Raji (cell line): ENCODE measurements at regions not wholly inside any gene's neighbourhood (a gene's known extent, or its start where the extent isn't known, plus 50 kb on each side); places are given as distances from the start of the nearest gene placed in this dataset.

Experiments
- POLR2A ChIP-seq: IDR thresholded peaks from 2 replicates; pipeline ENCODE4 v1.6.1; 2011; ENCODE audit warnings: low read depth, low read length, control low read depth; ENCODE audit not compliant: insufficient read depth

GRCh38 chr22:49139492-49140151 is 688.1 kb downstream of the BRD1 start:
- no peak for TF ChIP-seq POLR2A

DNA sequence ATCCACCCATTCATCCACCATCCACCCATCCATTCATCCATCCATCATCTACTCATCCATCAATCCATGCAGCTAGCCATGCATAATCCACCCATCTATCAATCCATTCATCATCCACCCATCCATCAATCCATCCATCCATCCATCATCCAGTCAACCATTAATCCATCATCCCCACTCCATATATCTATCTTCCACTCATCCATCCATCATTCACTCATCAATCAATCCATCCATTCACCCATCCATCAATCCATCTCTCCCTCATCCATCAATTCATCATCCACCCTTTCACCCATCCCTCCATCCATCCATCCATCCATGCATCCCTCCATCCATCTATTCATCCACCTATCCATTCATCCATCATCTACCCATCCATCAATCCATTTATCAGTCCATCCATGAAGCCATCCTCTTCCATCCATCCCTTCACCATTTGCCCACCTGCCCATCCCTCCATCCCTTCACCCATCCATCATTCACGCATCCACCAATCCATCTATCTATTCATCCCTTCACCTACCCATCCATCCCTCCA is 689.4 kb downstream of the BRD1 start:
- no peak for TF ChIP-seq POLR2A

DNA sequence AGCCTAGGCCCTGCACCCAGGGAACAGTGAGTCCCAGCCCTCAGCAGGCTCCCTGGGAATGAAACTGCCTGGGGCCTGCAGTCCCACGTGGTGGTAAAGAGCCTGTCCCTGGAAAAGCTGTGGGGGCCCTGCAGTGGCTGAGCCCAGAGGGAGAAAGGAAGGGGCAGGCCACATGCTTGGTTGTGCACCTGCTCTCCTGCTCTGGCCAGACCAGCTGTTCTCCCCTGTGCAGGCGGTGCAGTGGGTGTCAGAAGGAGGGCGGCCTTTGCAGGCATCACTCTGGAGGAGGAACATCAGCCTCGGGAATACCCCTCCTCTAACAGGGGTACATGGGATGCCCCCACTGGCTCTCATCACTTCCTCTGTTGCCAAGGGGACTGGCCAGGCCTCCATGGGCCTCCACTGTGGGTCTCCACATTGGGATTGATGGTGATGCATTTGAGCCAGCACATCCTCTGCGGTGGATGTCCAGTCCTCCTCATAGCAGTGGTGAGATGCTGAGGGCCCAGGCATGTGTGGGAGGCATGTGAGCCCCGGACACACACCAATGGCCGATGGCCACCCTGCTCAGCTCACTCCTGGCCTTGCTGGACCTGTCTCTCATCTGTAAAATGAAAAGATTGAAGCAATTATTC is 690.4 kb downstream of the BRD1 start:
- TF ChIP-seq POLR2A = no peak

DNA sequence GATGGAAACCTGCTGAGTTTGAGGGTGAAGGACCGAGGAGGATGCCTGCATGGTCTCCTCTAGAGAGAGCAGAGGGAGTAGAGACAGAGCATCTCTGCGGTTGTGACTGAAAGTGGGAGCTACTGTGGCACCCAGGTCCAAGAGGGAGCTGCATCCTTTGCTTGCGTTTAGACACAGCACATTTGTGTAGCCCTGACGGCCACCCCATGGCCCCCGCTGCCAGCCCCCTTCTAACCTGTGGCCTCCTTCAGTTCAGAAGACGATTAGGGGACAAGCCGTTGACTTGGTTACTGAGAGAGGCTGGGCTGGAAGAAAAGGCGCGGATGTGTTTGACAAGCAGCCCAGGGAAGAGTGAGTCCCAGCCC is 690.9 kb downstream of the BRD1 start:
- no peak for TF ChIP-seq POLR2A

DNA sequence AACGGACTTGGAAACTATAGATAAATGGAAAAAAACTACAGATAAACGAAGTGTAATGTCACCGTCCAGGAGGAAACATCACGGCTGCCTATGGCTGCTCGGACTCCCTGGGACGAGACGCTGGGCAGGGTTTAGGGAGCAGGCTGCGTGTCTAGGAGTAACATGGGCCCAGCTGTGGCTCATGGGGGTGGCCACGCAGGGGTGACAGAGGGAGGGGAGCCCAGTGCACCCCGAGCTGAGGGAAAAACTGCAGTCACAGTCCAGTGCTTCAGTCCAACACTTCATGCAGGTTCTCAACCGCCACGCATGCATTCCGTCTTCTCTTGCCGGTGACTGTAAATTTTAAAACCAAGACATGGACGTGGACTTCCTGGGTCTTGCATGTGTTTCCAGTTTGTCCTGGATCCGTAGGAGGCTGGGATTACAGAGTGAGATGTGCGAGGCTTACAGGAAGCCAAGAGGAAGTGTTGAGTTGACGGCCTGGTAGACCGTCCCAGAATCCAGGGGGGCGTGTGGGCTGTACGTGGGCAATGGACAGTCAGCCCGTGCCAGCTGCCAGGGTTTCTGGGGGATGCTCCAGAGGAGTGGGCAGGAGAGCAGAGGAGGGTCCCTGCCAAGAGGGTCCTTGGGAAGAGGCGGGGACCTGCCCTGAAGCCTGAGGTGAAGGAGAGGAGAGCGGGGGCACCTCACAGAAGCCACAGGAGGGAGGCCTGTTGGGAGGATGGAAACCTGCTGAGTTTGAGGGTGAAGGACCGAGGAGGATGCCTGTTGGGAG is 691.4 kb downstream of the BRD1 start:
- TF ChIP-seq POLR2A = no peak

GRCh38 chr22:49134076-49134475 is 693.6 kb downstream of the BRD1 start:
- TF ChIP-seq POLR2A = no peak

- TF ChIP-seq POLR2A = no peak
Observed at GRCh38 chr22:49133541-49133940, 694.1 kb downstream of the BRD1 start.

DNA sequence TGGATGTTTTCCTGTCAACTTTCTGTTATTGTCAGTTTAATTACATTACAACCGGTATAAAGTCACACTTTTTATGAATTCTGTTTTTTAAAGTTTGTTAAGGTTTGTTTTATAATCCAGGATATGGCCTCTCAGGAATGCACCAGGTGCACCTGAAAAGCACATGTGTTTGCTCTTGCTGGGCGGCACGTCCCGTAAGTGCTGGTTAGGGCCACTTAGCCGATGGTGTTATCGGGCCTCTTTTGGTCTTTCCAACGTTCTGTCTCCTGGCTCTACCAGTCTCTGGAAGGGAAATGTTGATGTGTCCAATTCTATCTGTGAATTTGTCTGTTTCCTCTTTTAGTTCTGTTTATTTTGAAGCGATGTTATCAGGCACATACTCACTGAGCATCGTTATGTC is 695.7 kb downstream of the BRD1 start:
- TF ChIP-seq POLR2A = no peak

- no peak for TF ChIP-seq POLR2A
Observed at GRCh38 chr22:49129736-49130135, 697.9 kb downstream of the BRD1 start.

DNA sequence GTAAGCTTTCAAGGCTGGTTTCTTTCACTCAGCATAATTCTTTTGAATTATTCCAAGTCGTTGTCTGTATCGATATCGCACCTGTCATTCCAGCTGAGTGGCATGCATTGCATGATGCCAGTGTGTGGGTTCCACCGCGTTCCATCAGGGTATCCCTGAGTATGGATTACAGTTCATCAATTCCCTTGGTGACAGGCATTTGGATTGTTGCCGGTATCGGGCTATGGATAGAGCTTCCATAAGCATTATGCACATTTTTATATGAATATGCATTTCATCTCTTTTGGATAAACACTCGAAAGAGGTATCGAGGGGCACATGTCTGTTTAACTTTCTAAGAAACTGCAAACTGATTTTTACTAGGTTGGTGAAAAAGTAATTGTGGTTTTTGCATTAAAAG is 698.8 kb downstream of the BRD1 start:
- TF ChIP-seq POLR2A = no peak

DNA sequence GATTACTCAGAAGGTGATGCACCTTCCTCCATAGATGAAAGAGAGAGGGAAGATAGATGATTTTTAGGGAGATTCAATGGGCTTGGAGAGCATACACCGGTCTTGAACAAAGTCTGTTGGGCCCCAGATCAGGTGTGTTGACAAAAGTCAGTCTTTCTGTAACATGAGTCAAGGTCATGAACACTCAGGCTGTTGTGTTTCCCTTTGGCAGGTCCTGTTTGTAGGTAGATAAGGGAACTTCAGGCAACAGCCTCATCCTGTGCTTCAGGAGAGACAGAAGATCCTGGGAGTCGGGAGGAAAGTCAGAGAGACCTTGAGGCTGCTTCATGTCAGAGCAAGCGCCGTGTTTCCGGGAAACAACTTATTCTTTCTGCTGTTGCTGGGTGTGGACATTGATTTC is 703.1 kb downstream of the BRD1 start:
- no peak for TF ChIP-seq POLR2A

DNA sequence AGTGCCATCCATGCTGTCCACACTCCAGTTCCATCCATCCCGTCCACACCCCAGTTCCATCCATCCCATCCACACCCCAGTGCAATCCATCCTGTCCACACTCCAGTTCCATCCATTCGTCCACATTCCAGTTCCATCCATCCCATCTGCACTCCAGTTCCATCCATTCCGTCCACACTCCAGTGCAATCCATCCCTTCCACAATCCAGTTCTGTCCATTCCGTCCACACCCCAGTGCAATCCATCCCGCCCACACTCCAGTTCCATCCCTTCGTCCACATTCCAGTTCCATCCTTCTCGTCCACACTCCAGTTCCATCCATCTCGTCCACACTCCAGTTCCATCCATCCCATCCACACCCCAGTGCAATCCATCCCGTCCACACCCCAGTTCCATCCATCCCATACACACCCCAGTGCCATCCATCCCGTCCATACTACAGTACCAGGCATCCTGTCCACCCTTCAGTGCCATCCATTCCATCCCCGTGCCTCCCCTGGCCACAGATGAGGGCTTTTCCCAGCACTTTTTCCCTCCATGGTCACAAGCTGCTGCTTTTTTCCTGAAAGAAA is 704.0 kb downstream of the BRD1 start:
- no peak for TF ChIP-seq POLR2A

- TF ChIP-seq POLR2A = no peak
Observed at GRCh38 chr22:49119551-49119952, 708.1 kb downstream of the BRD1 start.

- TF ChIP-seq POLR2A = no peak
Observed at GRCh38 chr22:49118065-49118464, 709.6 kb downstream of the BRD1 start.

DNA sequence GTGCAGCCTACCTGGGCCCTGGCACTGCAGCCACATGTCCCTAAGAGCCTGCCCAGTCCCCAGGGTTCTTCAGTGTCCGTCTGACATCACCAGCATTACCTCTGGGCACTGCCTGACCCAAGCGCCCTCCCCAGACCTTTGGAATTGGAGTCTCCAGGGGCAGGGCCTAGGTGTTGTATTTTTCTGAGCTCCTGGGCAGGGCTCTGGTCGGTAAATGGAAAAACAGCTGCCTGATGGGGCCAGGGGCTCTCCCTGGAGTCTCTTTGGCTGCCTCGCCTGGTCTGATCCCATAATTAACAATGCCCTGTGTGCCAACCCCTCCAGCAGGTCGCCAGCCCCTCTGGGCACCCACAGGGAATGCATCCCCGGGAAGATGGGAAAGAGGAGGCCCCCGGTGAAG is 710.2 kb downstream of the BRD1 start:
- no peak for TF ChIP-seq POLR2A
